Panc1 (cell line): ENCODE measurements at regions not wholly inside any gene's neighbourhood (a gene's known extent, or its start where the extent isn't known, plus 50 kb on each side); places are given as distances from the start of the nearest gene placed in this dataset.

Experiments used
- ATAC-seq: fragments of 200-7000 bp; cut with Tn5 transposase; 2 replicates; pipeline ENCODE4 v1.9.1; 2020; ENCODE audit warnings: mild to moderate bottlenecking, moderate library complexity
- BruUV-seq: library from RNA; stranded (reverse); fragments of 400-500 nt; replicated peaks from 2 replicates; lab custom pipeline; 2021; lab: Mats Ljungman, UMichigan
- CTCF ChIA-PET: fragments of 300-600 bp; sonication (Branson Sonifier 250); formaldehyde crosslinking; loops from one replicate; lab custom pipeline; 2022; ENCODE audit warnings: antibody characterized with exemption; lab: Charles Lee
- POLR2A ChIA-PET: fragments of 300-600 bp; sonication (Branson Sonifier 250); formaldehyde crosslinking; loops from one replicate; lab custom pipeline; 2022; ENCODE audit warnings: antibody characterized with exemption; lab: Charles Lee
- DNase-seq: peaks from one replicate; pipeline ENCODE4 v3.0.0-alpha.2; 2010; ENCODE audit warnings: low read depth, low spot score
- H3K27ac ChIP-seq: 2 replicates; pipeline ENCODE4 v1.5.1; 2011; ENCODE audit warnings: mild to moderate bottlenecking, low read length, inconsistent platforms
- H3K27me3 ChIP-seq: fragments of 200-500 bp; sonication (Bioruptor generic); 2 replicates; pipeline ENCODE4 v1.6.0; 2014; ENCODE audit warnings: low read length, inconsistent platforms; ENCODE audit not compliant: control insufficient read depth, insufficient read depth
- H3K36me3 ChIP-seq: fragments of 200-500 bp; sonication (Bioruptor generic); 2 replicates; pipeline ENCODE4 v1.5.1; 2014; ENCODE audit warnings: inconsistent platforms, mild to moderate bottlenecking, low read length, moderate library complexity; ENCODE audit not compliant: control insufficient read depth, insufficient read depth
- H3K4me1 ChIP-seq: 2 replicates; pipeline ENCODE4 v1.5.1; 2011; ENCODE audit warnings: inconsistent platforms, mild to moderate bottlenecking, low read length, moderate library complexity; ENCODE audit not compliant: control insufficient read depth, insufficient read depth
- H3K4me3 ChIP-seq, 2 experiments: 2 replicates each; pipeline ENCODE4 v1.5.1; 2011 to 2012; ENCODE audit warnings: low read depth in 2 of 2, low read length in 2 of 2, mild to moderate bottlenecking in 2 of 2, inconsistent platforms in 1 of 2, moderate library complexity in 1 of 2
- H3K9me3 ChIP-seq: fragments of 200-500 bp; sonication (Bioruptor generic); 2 replicates; pipeline ENCODE4 v1.5.1; 2014; ENCODE audit warnings: low read depth, mild to moderate bottlenecking, inconsistent platforms, low read length, moderate library complexity; ENCODE audit not compliant: control insufficient read depth, insufficient read depth
- POLR2AphosphoS5 ChIP-seq: IDR thresholded peaks from 2 replicates; pipeline ENCODE4 v1.6.1; 2012; ENCODE audit warnings: mild to moderate bottlenecking, low read depth, low read length, moderate library complexity
- SIN3A ChIP-seq: IDR thresholded peaks from 2 replicates; pipeline ENCODE4 v1.6.1; 2012; ENCODE audit warnings: low read depth, mild to moderate bottlenecking, low read length, moderate library complexity, borderline replicate concordance; ENCODE audit not compliant: insufficient read depth
- TCF7L2 ChIP-seq: IDR thresholded peaks from 2 replicates; pipeline ENCODE4 v1.6.1; 2011; ENCODE audit warnings: mild to moderate bottlenecking, low read depth, low read length, inconsistent platforms
- in situ Hi-C: cut with HindIII; loops from 2 replicates; pipeline ENCODE4 v1.10.0; 2016; ENCODE audit warnings: low sequenced_read_pairs, low pct_unique_long_range_greater_than_20kb
- intact Hi-C: fragments of 100-400 bp; cut with micrococcal nuclease; formaldehyde crosslinking; loops from one replicate; pipeline ENCODE4 v1.10.0; 2022; ENCODE audit not compliant: unreplicated experiment
- TF ChIP-seq, protein P1 (sequence below): fragments of 450-650 bp; IDR thresholded peaks from 2 replicates; pipeline ENCODE4 v1.5.1; 2017; ENCODE audit warnings: mild to moderate bottlenecking
- TF ChIP-seq, protein P2 (sequence below), 2 experiments: IDR thresholded peaks; 2 replicates each; pipeline ENCODE4 v1.6.1; 2011 to 2012; ENCODE audit warnings: low read depth in 2 of 2, control low read depth in 1 of 2, low read length in 1 of 2, mild to moderate bottlenecking in 1 of 2, moderate library complexity in 1 of 2; ENCODE audit not compliant: insufficient read depth in 1 of 2

- no peak for ATAC-seq
- intact Hi-C loops, result no loop called here
- ChIA-PET POLR2A (no interaction called here), CTCF (no interaction called here)
- no peak overlapping the region for H3K27ac ChIP-seq
- no peaks in the 10 kb centered on the region for H3K27me3 ChIP-seq
- no TSS peak for BruUV-seq
- TF ChIP-seq, protein P1, sequence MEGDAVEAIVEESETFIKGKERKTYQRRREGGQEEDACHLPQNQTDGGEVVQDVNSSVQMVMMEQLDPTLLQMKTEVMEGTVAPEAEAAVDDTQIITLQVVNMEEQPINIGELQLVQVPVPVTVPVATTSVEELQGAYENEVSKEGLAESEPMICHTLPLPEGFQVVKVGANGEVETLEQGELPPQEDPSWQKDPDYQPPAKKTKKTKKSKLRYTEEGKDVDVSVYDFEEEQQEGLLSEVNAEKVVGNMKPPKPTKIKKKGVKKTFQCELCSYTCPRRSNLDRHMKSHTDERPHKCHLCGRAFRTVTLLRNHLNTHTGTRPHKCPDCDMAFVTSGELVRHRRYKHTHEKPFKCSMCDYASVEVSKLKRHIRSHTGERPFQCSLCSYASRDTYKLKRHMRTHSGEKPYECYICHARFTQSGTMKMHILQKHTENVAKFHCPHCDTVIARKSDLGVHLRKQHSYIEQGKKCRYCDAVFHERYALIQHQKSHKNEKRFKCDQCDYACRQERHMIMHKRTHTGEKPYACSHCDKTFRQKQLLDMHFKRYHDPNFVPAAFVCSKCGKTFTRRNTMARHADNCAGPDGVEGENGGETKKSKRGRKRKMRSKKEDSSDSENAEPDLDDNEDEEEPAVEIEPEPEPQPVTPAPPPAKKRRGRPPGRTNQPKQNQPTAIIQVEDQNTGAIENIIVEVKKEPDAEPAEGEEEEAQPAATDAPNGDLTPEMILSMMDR, result no peak
- no peak for TF ChIP-seq SIN3A
- TF ChIP-seq POLR2AphosphoS5, result no peak
- TF ChIP-seq, protein P2, sequence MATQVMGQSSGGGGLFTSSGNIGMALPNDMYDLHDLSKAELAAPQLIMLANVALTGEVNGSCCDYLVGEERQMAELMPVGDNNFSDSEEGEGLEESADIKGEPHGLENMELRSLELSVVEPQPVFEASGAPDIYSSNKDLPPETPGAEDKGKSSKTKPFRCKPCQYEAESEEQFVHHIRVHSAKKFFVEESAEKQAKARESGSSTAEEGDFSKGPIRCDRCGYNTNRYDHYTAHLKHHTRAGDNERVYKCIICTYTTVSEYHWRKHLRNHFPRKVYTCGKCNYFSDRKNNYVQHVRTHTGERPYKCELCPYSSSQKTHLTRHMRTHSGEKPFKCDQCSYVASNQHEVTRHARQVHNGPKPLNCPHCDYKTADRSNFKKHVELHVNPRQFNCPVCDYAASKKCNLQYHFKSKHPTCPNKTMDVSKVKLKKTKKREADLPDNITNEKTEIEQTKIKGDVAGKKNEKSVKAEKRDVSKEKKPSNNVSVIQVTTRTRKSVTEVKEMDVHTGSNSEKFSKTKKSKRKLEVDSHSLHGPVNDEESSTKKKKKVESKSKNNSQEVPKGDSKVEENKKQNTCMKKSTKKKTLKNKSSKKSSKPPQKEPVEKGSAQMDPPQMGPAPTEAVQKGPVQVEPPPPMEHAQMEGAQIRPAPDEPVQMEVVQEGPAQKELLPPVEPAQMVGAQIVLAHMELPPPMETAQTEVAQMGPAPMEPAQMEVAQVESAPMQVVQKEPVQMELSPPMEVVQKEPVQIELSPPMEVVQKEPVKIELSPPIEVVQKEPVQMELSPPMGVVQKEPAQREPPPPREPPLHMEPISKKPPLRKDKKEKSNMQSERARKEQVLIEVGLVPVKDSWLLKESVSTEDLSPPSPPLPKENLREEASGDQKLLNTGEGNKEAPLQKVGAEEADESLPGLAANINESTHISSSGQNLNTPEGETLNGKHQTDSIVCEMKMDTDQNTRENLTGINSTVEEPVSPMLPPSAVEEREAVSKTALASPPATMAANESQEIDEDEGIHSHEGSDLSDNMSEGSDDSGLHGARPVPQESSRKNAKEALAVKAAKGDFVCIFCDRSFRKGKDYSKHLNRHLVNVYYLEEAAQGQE (IDR thresholded peaks at IDR 0.05; ENCODE audit: insufficient read depth in 1 of 2, low read depth in 2 of 2, low read length in 1 of 2), result no peak
- no peak for TF ChIP-seq TCF7L2
- H3K36me3 ChIP-seq, result no peaks in the 10 kb centered on the region
- DNase-seq, result no peak
- no peak overlapping the region for H3K4me3 ChIP-seq
- in situ Hi-C loops, result no loop called here
- no peaks in the 10 kb centered on the region for H3K4me1 ChIP-seq
- no peaks in the 10 kb centered on the region for H3K9me3 ChIP-seq
These were observed 119.2 kb downstream of the TSEN15 start for GRCh38 chr1:184170719-184171118.

DNA sequence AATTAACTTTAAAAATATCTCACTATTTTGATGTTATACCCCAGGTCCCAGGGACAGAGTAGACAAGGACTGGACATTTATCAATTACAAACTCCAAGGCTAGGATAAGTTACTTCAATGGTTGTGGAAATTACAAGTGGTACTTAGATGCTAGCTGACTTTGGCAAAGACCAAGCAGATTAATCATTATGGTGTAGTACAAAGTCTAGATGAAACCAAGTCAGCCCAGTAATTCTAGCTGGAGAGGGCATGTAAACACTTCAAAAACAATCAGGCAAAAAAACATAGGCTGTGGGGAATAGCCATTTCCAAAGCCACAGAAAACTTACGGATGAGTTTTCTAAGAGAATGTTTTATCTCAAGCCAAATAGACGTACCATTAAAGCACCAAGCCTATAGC is 124.5 kb downstream of the TSEN15 start:
- in situ Hi-C loops (no loop called here), intact Hi-C loops (no loop called here)
- no peak for DNase-seq
- TF ChIP-seq TCF7L2 (no peak), POLR2AphosphoS5 (no peak), SIN3A (no peak)
- TF ChIP-seq, protein P1, result no peak
- no peaks in the 10 kb centered on the region for H3K4me1 ChIP-seq
- H3K27ac ChIP-seq, result no peak overlapping the region
- H3K36me3 ChIP-seq, result no peaks in the 10 kb centered on the region
- POLR2A ChIA-PET, result no interaction called here
- no peaks in the 10 kb centered on the region for H3K27me3 ChIP-seq
- BruUV-seq, result no TSS peak
- H3K4me3 ChIP-seq, result no peak overlapping the region
- CTCF ChIA-PET, result no interaction called here
- ATAC-seq, result no peak
- H3K9me3 ChIP-seq, result no peaks in the 10 kb centered on the region
